ENCODE measurements at regions not wholly inside any gene's neighbourhood (a gene's known extent, or its start where the extent isn't known, plus 50 kb on each side); places are given as distances from the start of the nearest gene placed in this dataset.

- DNase-seq (ENCODE audit: low spot score): no peak
- TF ChIP-seq NFYB (CRISPR knock-in tag; conservative IDR thresholded peaks at IDR 0.05; ENCODE audit: low read depth): no peak
- no peak for TF ChIP-seq NFE2L1 (CRISPR knock-in tag; IDR thresholded peaks at IDR 0.05)
- TF ChIP-seq HMGA2 (CRISPR knock-in tag; IDR thresholded peaks at IDR 0.05): no peak
- no peak for TF ChIP-seq PREB (CRISPR knock-in tag; IDR thresholded peaks at IDR 0.05; ENCODE audit: borderline replicate concordance)
- no peak for TF ChIP-seq ZNF263 (CRISPR knock-in tag; IDR thresholded peaks at IDR 0.05; ENCODE audit: low read depth)
- no peak for TF ChIP-seq NR3C1 (CRISPR knock-in tag; conservative IDR thresholded peaks at IDR 0.05; ENCODE audit: low read depth)
- TF ChIP-seq, protein P1, sequence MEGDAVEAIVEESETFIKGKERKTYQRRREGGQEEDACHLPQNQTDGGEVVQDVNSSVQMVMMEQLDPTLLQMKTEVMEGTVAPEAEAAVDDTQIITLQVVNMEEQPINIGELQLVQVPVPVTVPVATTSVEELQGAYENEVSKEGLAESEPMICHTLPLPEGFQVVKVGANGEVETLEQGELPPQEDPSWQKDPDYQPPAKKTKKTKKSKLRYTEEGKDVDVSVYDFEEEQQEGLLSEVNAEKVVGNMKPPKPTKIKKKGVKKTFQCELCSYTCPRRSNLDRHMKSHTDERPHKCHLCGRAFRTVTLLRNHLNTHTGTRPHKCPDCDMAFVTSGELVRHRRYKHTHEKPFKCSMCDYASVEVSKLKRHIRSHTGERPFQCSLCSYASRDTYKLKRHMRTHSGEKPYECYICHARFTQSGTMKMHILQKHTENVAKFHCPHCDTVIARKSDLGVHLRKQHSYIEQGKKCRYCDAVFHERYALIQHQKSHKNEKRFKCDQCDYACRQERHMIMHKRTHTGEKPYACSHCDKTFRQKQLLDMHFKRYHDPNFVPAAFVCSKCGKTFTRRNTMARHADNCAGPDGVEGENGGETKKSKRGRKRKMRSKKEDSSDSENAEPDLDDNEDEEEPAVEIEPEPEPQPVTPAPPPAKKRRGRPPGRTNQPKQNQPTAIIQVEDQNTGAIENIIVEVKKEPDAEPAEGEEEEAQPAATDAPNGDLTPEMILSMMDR (IDR thresholded peaks at IDR 0.05): peak; percentile 21; the same call in 1 of the 2 replicates
- no peak for TF ChIP-seq ZNF219 (CRISPR knock-in tag; IDR thresholded peaks at IDR 0.05; ENCODE audit: borderline replicate concordance)
- TF ChIP-seq, protein P2, sequence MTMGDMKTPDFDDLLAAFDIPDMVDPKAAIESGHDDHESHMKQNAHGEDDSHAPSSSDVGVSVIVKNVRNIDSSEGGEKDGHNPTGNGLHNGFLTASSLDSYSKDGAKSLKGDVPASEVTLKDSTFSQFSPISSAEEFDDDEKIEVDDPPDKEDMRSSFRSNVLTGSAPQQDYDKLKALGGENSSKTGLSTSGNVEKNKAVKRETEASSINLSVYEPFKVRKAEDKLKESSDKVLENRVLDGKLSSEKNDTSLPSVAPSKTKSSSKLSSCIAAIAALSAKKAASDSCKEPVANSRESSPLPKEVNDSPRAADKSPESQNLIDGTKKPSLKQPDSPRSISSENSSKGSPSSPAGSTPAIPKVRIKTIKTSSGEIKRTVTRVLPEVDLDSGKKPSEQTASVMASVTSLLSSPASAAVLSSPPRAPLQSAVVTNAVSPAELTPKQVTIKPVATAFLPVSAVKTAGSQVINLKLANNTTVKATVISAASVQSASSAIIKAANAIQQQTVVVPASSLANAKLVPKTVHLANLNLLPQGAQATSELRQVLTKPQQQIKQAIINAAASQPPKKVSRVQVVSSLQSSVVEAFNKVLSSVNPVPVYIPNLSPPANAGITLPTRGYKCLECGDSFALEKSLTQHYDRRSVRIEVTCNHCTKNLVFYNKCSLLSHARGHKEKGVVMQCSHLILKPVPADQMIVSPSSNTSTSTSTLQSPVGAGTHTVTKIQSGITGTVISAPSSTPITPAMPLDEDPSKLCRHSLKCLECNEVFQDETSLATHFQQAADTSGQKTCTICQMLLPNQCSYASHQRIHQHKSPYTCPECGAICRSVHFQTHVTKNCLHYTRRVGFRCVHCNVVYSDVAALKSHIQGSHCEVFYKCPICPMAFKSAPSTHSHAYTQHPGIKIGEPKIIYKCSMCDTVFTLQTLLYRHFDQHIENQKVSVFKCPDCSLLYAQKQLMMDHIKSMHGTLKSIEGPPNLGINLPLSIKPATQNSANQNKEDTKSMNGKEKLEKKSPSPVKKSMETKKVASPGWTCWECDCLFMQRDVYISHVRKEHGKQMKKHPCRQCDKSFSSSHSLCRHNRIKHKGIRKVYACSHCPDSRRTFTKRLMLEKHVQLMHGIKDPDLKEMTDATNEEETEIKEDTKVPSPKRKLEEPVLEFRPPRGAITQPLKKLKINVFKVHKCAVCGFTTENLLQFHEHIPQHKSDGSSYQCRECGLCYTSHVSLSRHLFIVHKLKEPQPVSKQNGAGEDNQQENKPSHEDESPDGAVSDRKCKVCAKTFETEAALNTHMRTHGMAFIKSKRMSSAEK (CRISPR knock-in tag; IDR thresholded peaks at IDR 0.05; ENCODE audit: borderline replicate concordance): no peak
- TF ChIP-seq, protein P3, sequence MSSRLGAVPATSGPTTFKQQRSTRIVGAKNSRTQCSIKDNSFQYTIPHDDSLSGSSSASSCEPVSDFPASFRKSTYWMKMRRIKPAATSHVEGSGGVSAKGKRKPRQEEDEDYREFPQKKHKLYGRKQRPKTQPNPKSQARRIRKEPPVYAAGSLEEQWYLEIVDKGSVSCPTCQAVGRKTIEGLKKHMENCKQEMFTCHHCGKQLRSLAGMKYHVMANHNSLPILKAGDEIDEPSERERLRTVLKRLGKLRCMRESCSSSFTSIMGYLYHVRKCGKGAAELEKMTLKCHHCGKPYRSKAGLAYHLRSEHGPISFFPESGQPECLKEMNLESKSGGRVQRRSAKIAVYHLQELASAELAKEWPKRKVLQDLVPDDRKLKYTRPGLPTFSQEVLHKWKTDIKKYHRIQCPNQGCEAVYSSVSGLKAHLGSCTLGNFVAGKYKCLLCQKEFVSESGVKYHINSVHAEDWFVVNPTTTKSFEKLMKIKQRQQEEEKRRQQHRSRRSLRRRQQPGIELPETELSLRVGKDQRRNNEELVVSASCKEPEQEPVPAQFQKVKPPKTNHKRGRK (CRISPR knock-in tag; IDR thresholded peaks at IDR 0.05; ENCODE audit: borderline replicate concordance): 0 out of 2 replicates have a peak, but pooled peaks have one; percentile 24
- Mint-ChIP-seq H3K36me3 (peaks cover 14% of the 10 kb centered on the region), H3K4me1 (peaks cover 17% of the 10 kb centered on the region), H3K27me3 (ENCODE audit: low read depth) (peaks cover 13% of the 10 kb centered on the region), H3K9me3 (peaks cover 14% of the 10 kb centered on the region), H3K4me3 (no peak overlapping the region), H3K27ac (no peak overlapping the region)
- ChIA-PET POLR2A (no interaction called here), CTCF (no interaction called here)
- ATAC-seq: peak; percentile 74
Observed at GRCh38 chr15:95826412-95827195, 503.9 kb upstream of the NR2F2 start.

DNA sequence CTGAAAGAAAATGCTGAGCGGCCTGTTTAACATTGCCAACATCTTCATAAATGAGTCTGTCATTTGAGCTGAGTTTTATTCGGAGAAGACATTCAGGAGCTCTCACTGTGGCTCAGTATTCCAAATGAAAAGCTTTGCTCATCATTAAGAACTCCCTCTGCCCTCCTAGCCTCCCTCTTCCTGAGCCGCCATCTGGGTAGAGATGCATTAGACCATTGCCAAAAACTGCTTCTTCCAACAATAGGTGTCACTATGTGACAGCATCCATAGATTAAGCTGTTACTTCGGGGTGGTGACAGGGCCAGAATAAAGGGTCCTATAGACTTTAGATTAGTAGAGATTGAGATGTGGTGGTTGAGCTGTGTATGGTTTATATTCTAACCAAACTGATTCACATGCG is 501.4 kb upstream of the NR2F2 start:
- H3K36me3 Mint-ChIP-seq: peaks cover 17% of the 10 kb centered on the region
- CTCF ChIA-PET: interaction anchor here (0.7 kb wide), 1 partner anchor 121 kb away, joined by 3 read pairs; no protein-coding TSS in a partner anchor
- TF ChIP-seq FOXK1 (CRISPR knock-in tag; IDR thresholded peaks at IDR 0.05) (no peak), NR2C2 (CRISPR knock-in tag; IDR thresholded peaks at IDR 0.05) (no peak)
- TF ChIP-seq, protein P4, sequence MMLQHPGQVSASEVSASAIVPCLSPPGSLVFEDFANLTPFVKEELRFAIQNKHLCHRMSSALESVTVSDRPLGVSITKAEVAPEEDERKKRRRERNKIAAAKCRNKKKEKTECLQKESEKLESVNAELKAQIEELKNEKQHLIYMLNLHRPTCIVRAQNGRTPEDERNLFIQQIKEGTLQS (CRISPR knock-in tag; conservative IDR thresholded peaks at IDR 0.05): no peak
- H3K27me3 Mint-ChIP-seq (ENCODE audit: low read depth): peaks cover 17% of the 10 kb centered on the region
- peaks cover 19% of the 10 kb centered on the region for H3K9me3 Mint-ChIP-seq
- POLR2A ChIA-PET: no interaction called here
- DNase-seq (ENCODE audit: low spot score): no peak
- H3K4me1 Mint-ChIP-seq: peaks cover 38% of the 10 kb centered on the region
- ATAC-seq: peak; percentile 53
- no peak overlapping the region for H3K4me3 Mint-ChIP-seq
- H3K27ac Mint-ChIP-seq: no peak overlapping the region
